Smooth muscle cell (in vitro differentiated cells): ENCODE measurements at regions not wholly inside any gene's neighbourhood (a gene's known extent, or its start where the extent isn't known, plus 50 kb on each side); places are given as distances from the start of the nearest gene placed in this dataset.

Experiments
- DNase-seq: peaks from one replicate; lab custom pipeline; 2025; ENCODE audit not compliant: unreplicated experiment; lab: John Stamatoyannopoulos, UW
- H2AFZ ChIP-seq: fragments of 200-600 bp; sonication (generic); 2 replicates; pipeline ENCODE4 v1.6.0; 2016; ENCODE audit warnings: antibody characterized with exemption, low read depth, mild to moderate bottlenecking
- H3F3A ChIP-seq: fragments of 200-600 bp; sonication (generic); 2 replicates; pipeline ENCODE4 v1.6.0; 2017; ENCODE audit warnings: antibody characterized with exemption, low read depth
- H3K27ac ChIP-seq: fragments of 200-600 bp; sonication (generic); 2 replicates; pipeline ENCODE4 v1.5.1; 2016; ENCODE audit warnings: low read depth, mild to moderate bottlenecking
- H3K27me3 ChIP-seq: fragments of 200-600 bp; sonication (generic); 2 replicates; pipeline ENCODE4 v1.6.1; 2016; ENCODE audit warnings: low read depth, mild to moderate bottlenecking
- H3K36me3 ChIP-seq: fragments of 200-600 bp; sonication (generic); 2 replicates; pipeline ENCODE4 v1.5.1; 2016; ENCODE audit warnings: low read depth
- H3K4me1 ChIP-seq: fragments of 200-600 bp; sonication (generic); 2 replicates; pipeline ENCODE4 v1.5.1; 2016; ENCODE audit warnings: low read depth
- H3K4me2 ChIP-seq: fragments of 200-600 bp; sonication (generic); 2 replicates; pipeline ENCODE4 v1.6.0; 2016; ENCODE audit warnings: mild to moderate bottlenecking
- H3K4me3 ChIP-seq: fragments of 200-600 bp; sonication (generic); 2 replicates; pipeline ENCODE4 v1.5.1; 2016; ENCODE audit warnings: mild to moderate bottlenecking
- H3K79me2 ChIP-seq: fragments of 200-600 bp; sonication (generic); 2 replicates; pipeline ENCODE4 v1.6.0; 2016; ENCODE audit warnings: low read depth, mild to moderate bottlenecking
- H3K9ac ChIP-seq: fragments of 200-600 bp; sonication (generic); 2 replicates; pipeline ENCODE4 v1.6.0; 2016; ENCODE audit warnings: low read depth
- H3K9me3 ChIP-seq: fragments of 200-600 bp; sonication (generic); replicated peaks from 2 replicates; pipeline ENCODE4 v1.5.1; 2016; ENCODE audit warnings: low read depth
- H4K20me1 ChIP-seq: fragments of 200-600 bp; sonication (generic); 2 replicates; pipeline ENCODE4 v1.6.0; 2016; ENCODE audit warnings: low read depth
- CTCF ChIP-seq: fragments of 200-600 bp; sonication (generic); IDR thresholded peaks from 2 replicates; pipeline ENCODE4 v1.5.1; 2017; ENCODE audit warnings: borderline replicate concordance, mild to moderate bottlenecking, antibody characterized with exemption; ENCODE audit not compliant: insufficient read depth, poor library complexity, severe bottlenecking
- WGBS: methylation state at CpG from one replicate; pipeline ENCODE4 v1.1.7; 2016; ENCODE audit warnings: low lambda C conversion rate; 5-methylcytosine and 5-hydroxymethylcytosine counted together

- Histone ChIP-seq H3K9me3 (no peaks in the 10 kb centered on the region), H3K27ac (no peak overlapping the region), H3F3A (no peaks in the 10 kb centered on the region), H2AFZ (no peak overlapping the region), H3K27me3 (no peaks in the 10 kb centered on the region), H3K4me1 (no peaks in the 10 kb centered on the region), H3K4me3 (no peak overlapping the region), H3K79me2 (no peaks in the 10 kb centered on the region), H4K20me1 (no peaks in the 10 kb centered on the region), H3K4me2 (no peak overlapping the region), H3K9ac (no peak overlapping the region), H3K36me3 (no peaks in the 10 kb centered on the region)
- 33% methylated on average over 4 of the region's 4 CpGs for WGBS
- no peak for TF ChIP-seq CTCF
- no peak for DNase-seq
Measured at GRCh38 chr5:5542654-5543053, 120.2 kb downstream of the ICE1 start.

- Histone ChIP-seq H3K4me3 (no peak overlapping the region), H3K27me3 (no peaks in the 10 kb centered on the region), H3K79me2 (no peaks in the 10 kb centered on the region), H3K27ac (no peak overlapping the region), H3K9me3 (no peaks in the 10 kb centered on the region), H3K36me3 (no peaks in the 10 kb centered on the region), H3K9ac (no peak overlapping the region), H3F3A (no peaks in the 10 kb centered on the region), H4K20me1 (no peaks in the 10 kb centered on the region), H3K4me2 (no peak overlapping the region), H2AFZ (no peak overlapping the region), H3K4me1 (no peaks in the 10 kb centered on the region)
- no peak for TF ChIP-seq CTCF
- 80% methylated on average over 4 of the region's 4 CpGs for WGBS
- DNase-seq, result no peak
Measured at GRCh38 chr5:5540065-5540464, 117.6 kb downstream of the ICE1 start.
